Mesendoderm (in vitro differentiated cells): ENCODE measurements at regions not wholly inside any gene's neighbourhood (a gene's known extent, or its start where the extent isn't known, plus 50 kb on each side); places are given as distances from the start of the nearest gene placed in this dataset.

Source experiments
- DNase-seq: peaks from one replicate; pipeline ENCODE4 v3.0.0; 2013
- H2AK5ac ChIP-seq: 2 replicates; pipeline ENCODE4 v1.6.1; 2013; ENCODE audit warnings: low read length, inconsistent platforms
- H2BK120ac ChIP-seq: 2 replicates; pipeline ENCODE4 v1.6.1; 2013; ENCODE audit warnings: low read depth, mild to moderate bottlenecking, low read length, moderate library complexity, mixed read lengths
- H2BK15ac ChIP-seq: replicated peaks from 2 replicates; pipeline ENCODE4 v1.6.1; 2013; ENCODE audit warnings: low read depth, mild to moderate bottlenecking, moderate library complexity
- H2BK5ac ChIP-seq: 2 replicates; pipeline ENCODE4 v1.6.1; 2013; ENCODE audit warnings: low read length, inconsistent platforms
- H3K18ac ChIP-seq: 2 replicates; pipeline ENCODE4 v1.6.1; 2013; ENCODE audit warnings: mild to moderate bottlenecking, low read length, mixed read lengths
- H3K23ac ChIP-seq: one replicate; pipeline ENCODE4 v1.6.1; 2013; ENCODE audit warnings: low read length
- H3K27ac ChIP-seq: 2 replicates; pipeline ENCODE4 v1.5.1; 2013; ENCODE audit warnings: low read depth, mild to moderate bottlenecking, inconsistent platforms, low read length, moderate library complexity
- H3K27me3 ChIP-seq: 2 replicates; pipeline ENCODE4 v1.6.1; 2013; ENCODE audit warnings: low read length, control low read depth, mild to moderate bottlenecking, inconsistent platforms; ENCODE audit not compliant: insufficient read depth, poor library complexity
- H3K36me3 ChIP-seq: 2 replicates; pipeline ENCODE4 v1.6.1; 2013; ENCODE audit warnings: low read length, inconsistent platforms; ENCODE audit not compliant: control insufficient read depth, insufficient read depth
- H3K4ac ChIP-seq: one replicate; pipeline ENCODE4 v1.6.1; 2013; ENCODE audit warnings: low read depth, mild to moderate bottlenecking, low read length, moderate library complexity
- H3K4me1 ChIP-seq: 2 replicates; pipeline ENCODE4 v1.6.1; 2013; ENCODE audit warnings: low read depth, low read length, inconsistent platforms; ENCODE audit not compliant: control insufficient read depth
- H3K4me2 ChIP-seq: 2 replicates; pipeline ENCODE4 v1.6.1; 2013; ENCODE audit warnings: low read length
- H3K4me3 ChIP-seq: 2 replicates; pipeline ENCODE4 v1.5.1; 2013; ENCODE audit warnings: mild to moderate bottlenecking, low read length
- H3K56ac ChIP-seq: one replicate; pipeline ENCODE4 v1.6.1; 2013; ENCODE audit warnings: low read length
- H3K79me1 ChIP-seq: 2 replicates; pipeline ENCODE4 v1.6.1; 2013; ENCODE audit warnings: low read length, inconsistent platforms
- H3K79me2 ChIP-seq: 2 replicates; pipeline ENCODE4 v1.6.1; 2013; ENCODE audit warnings: mild to moderate bottlenecking, low read length; ENCODE audit not compliant: control insufficient read depth, insufficient read depth
- H3K9ac ChIP-seq: 2 replicates; pipeline ENCODE4 v1.6.1; 2013; ENCODE audit warnings: low read length, inconsistent platforms
- H4K5ac ChIP-seq: one replicate; pipeline ENCODE4 v1.6.1; 2013; ENCODE audit warnings: low read length
- H4K8ac ChIP-seq: one replicate; pipeline ENCODE4 v1.6.1; 2013; ENCODE audit warnings: low read depth, mild to moderate bottlenecking, control low read depth, low read length, moderate library complexity
- WGBS: extraction: QIAGEN DNeasy Blood & Tissue Kit; methylation state at CpG from one replicate; pipeline ENCODE4 v1.1.7; 2013; ENCODE audit warnings: low lambda C conversion rate, missing lambda C conversion rate; ENCODE audit not compliant: insufficient coverage; ENCODE audit errors: extremely low coverage; 5-methylcytosine and 5-hydroxymethylcytosine counted together

DNA sequence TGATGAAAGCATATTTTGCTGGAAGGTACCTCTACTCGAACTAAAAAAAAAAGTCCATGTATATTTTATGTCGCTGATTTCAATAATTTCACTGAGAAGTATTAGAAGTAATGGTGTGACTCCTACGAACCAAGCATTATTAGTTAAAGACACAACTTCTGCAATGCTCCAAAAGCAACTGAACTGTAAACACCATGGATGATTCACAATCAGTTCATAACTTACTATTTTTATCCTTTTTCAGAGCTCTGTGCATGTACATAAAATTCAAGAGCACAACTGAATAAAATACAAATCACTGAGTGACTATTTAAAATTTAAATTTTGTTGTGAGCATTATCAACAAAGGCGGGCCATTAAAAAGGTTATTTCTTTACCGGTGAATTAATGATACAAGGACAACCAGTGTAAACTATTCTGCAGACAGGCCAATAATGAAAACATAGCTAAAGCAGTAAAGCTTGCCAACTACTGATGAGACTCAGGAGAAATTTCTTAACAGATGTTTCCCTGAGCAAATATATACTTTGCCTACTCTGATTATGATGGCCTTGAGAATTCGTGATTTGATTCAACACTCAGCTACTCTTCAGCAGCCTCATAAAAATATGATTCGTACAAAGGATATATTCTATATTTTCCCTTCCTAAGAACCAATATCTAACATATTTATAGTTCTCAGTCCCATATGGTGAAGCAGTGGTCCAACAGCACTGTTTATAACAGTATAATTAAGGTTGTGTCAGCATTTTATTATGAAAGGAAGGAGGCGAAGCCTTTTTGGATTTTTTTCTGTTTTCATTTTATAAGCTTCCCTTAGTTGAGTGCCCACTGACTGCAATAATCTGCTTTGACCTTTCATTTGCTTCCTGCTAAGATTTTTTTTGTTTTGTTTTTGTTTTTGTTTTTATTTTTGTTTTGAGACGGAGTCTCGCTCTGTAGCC is 62.8 kb upstream of the NEIL3 start:
- H3K23ac ChIP-seq: no peak overlapping the region
- H3K4me3 ChIP-seq: no peak overlapping the region
- H3K56ac ChIP-seq: no peak overlapping the region
- no peaks in the 10 kb centered on the region for H3K27me3 ChIP-seq
- H4K5ac ChIP-seq: no peak overlapping the region
- DNase-seq: no peak
- H3K4me1 ChIP-seq: no peaks in the 10 kb centered on the region
- no peak overlapping the region for H3K4me2 ChIP-seq
- H3K4ac ChIP-seq: no peak overlapping the region
- H3K9ac ChIP-seq: no peak overlapping the region
- no peaks in the 10 kb centered on the region for H3K79me1 ChIP-seq
- H3K79me2 ChIP-seq: no peaks in the 10 kb centered on the region
- H2AK5ac ChIP-seq: no peak overlapping the region
- H4K8ac ChIP-seq: no peak overlapping the region
- H2BK15ac ChIP-seq: no peak overlapping the region
- WGBS: no CpG with 5 or more reads among the region's 10 CpGs
- H3K18ac ChIP-seq: no peak overlapping the region
- no peak overlapping the region for H2BK120ac ChIP-seq
- no peak overlapping the region for H2BK5ac ChIP-seq
- no peak overlapping the region for H3K27ac ChIP-seq
- H3K36me3 ChIP-seq: no peaks in the 10 kb centered on the region

DNA sequence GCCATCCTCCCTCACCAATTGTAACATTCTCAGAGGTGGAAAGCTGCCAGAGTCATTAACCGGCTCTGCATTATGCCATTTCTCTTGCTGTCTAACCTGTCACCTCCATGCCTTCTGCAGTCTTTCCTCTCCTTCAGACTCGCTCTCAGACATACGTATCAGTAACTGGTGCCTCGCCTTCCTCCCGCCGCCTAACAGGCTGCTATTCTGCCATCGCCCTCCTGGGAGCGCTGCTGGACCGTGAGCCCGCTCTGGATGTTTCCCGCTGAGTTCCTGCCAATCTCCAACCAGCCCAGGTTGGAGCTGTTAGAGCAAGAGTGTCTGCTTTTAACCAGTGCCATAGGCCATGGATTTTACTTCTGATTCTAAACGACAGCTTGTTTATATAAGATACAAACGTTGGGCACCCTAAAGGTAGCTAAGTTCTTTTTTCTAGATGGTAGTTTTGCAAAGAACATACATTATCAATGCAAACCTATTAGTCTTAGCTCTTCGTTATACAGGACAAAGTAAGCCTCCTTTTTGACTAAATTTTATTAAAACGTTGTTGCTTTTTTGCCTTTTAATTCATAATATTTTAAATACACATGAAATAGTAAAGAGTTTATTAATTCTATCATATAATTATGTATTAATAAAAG is 59.5 kb upstream of the NEIL3 start:
- Histone ChIP-seq H3K27me3 (no peaks in the 10 kb centered on the region), H2BK120ac (no peak overlapping the region), H2BK15ac (no peak overlapping the region), H3K79me2 (no peaks in the 10 kb centered on the region), H2AK5ac (no peak overlapping the region), H3K23ac (no peak overlapping the region), H3K27ac (no peak overlapping the region), H3K36me3 (no peaks in the 10 kb centered on the region), H3K4me2 (no peak overlapping the region), H3K56ac (no peak overlapping the region), H3K9ac (no peak overlapping the region), H3K79me1 (no peaks in the 10 kb centered on the region), H3K4me1 (no peaks in the 10 kb centered on the region), H2BK5ac (no peak overlapping the region), H3K4me3 (no peak overlapping the region), H4K8ac (no peak overlapping the region), H4K5ac (no peak overlapping the region), H3K18ac (no peak overlapping the region), H3K4ac (no peak overlapping the region)
- no CpG with 5 or more reads among the region's 15 CpGs for WGBS
- peak; percentile 78 for DNase-seq

DNA sequence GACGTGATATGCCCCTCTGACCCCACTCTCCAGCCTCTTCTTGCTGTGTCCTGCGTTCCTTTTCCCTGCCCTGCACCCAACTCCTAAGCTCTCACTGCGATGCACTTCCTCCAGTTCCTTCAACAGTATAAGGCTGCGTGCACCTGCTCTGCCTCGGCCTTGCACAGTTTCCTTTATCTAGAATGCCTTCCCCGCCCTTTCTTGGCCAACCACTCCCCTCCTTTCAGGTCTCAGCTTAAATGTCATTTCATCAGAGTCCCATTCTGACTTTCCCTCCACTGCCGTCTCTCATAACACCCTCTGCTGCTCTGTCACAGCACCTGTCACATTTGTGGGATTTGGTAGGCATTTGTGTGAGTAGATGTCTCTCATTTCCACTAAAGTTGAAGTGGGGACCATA is 58.4 kb upstream of the NEIL3 start:
- H3K9ac ChIP-seq: no peak overlapping the region
- no peak overlapping the region for H4K8ac ChIP-seq
- H3K27ac ChIP-seq: no peak overlapping the region
- H2BK15ac ChIP-seq: no peak overlapping the region
- H4K5ac ChIP-seq: no peak overlapping the region
- H3K4ac ChIP-seq: no peak overlapping the region
- no peak for DNase-seq
- no peaks in the 10 kb centered on the region for H3K27me3 ChIP-seq
- no peaks in the 10 kb centered on the region for H3K36me3 ChIP-seq
- no peaks in the 10 kb centered on the region for H3K4me1 ChIP-seq
- no peak overlapping the region for H3K18ac ChIP-seq
- no peak overlapping the region for H2BK120ac ChIP-seq
- no CpG with 5 or more reads among the region's 7 CpGs for WGBS
- no peak overlapping the region for H3K4me3 ChIP-seq
- no peaks in the 10 kb centered on the region for H3K79me1 ChIP-seq
- no peak overlapping the region for H3K56ac ChIP-seq
- no peak overlapping the region for H3K23ac ChIP-seq
- H2BK5ac ChIP-seq: no peak overlapping the region
- no peaks in the 10 kb centered on the region for H3K79me2 ChIP-seq
- no peak overlapping the region for H2AK5ac ChIP-seq
- H3K4me2 ChIP-seq: no peak overlapping the region

DNA sequence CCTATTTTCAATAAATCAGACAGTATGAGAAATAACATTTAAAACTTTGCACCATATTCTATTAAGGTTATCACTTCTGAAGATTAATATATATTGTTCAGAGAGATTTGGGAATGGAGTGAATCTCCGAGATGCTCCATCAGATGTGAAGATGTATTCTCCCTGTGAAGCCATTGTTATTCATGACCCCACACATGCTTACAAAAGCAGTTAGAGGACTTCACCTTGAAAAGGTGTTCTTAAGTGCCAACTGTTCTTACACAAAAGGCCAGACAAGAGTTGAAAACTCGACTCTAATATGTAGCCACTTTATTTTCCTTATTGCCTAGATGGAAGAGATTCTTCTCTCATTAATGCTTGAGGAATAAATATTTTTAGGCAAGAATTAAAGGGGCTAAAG is 54.3 kb upstream of the NEIL3 start:
- DNase-seq: no peak
- no peaks in the 10 kb centered on the region for H3K79me2 ChIP-seq
- H3K36me3 ChIP-seq: no peaks in the 10 kb centered on the region
- no peak overlapping the region for H4K5ac ChIP-seq
- WGBS: no CpG with 5 or more reads among the region's 2 CpGs
- H2AK5ac ChIP-seq: no peak overlapping the region
- H2BK120ac ChIP-seq: no peak overlapping the region
- H4K8ac ChIP-seq: no peak overlapping the region
- H3K4me3 ChIP-seq: no peak overlapping the region
- H3K79me1 ChIP-seq: no peaks in the 10 kb centered on the region
- H2BK5ac ChIP-seq: no peak overlapping the region
- no peak overlapping the region for H3K9ac ChIP-seq
- H3K18ac ChIP-seq: no peak overlapping the region
- no peak overlapping the region for H3K23ac ChIP-seq
- no peak overlapping the region for H2BK15ac ChIP-seq
- no peaks in the 10 kb centered on the region for H3K4me1 ChIP-seq
- H3K27me3 ChIP-seq: no peaks in the 10 kb centered on the region
- H3K27ac ChIP-seq: no peak overlapping the region
- H3K4ac ChIP-seq: no peak overlapping the region
- H3K56ac ChIP-seq: no peak overlapping the region
- no peak overlapping the region for H3K4me2 ChIP-seq

DNA sequence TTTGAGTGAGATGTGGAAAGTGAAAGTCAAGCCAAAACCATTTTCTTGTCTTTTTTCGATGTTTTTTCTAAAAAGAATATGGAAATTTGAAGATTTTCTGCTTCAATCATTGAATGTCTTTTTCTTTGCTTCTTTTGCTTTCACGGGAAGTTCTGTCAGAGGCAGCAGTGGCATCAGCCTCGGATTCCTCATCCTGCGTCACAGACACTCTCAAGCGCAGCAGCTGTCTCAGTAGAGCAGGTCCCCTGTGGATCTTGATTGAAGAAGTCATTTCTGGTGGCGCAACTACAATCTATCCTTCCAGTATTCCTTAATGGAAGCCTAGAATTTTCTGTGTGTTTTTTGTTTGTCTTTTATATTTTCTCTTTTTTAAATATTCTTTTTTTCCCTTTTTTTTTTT is 52.7 kb upstream of the NEIL3 start:
- Histone ChIP-seq H3K4ac (no peak overlapping the region), H3K18ac (no peak overlapping the region), H2BK5ac (no peak overlapping the region), H3K23ac (no peak overlapping the region), H3K27ac (no peak overlapping the region), H3K4me2 (no peak overlapping the region), H3K27me3 (no peaks in the 10 kb centered on the region), H3K9ac (no peak overlapping the region), H4K8ac (no peak overlapping the region), H3K4me1 (no peaks in the 10 kb centered on the region), H2BK15ac (no peak overlapping the region), H2BK120ac (no peak overlapping the region), H3K4me3 (no peak overlapping the region), H3K36me3 (no peaks in the 10 kb centered on the region), H3K79me1 (no peaks in the 10 kb centered on the region), H3K56ac (no peak overlapping the region), H4K5ac (no peak overlapping the region), H3K79me2 (no peaks in the 10 kb centered on the region), H2AK5ac (no peak overlapping the region)
- WGBS: no CpG with 5 or more reads among the region's 6 CpGs
- no peak for DNase-seq
